Renal cortical epithelial cell (primary cell): ENCODE measurements at regions not wholly inside any gene's neighbourhood (a gene's known extent, or its start where the extent isn't known, plus 50 kb on each side); places are given as distances from the start of the nearest gene placed in this dataset.
"Not testable (repeated sequence)": the region's sequence is repeated elsewhere in the genome, so short reads cannot be mapped to it uniquely, and the experiment has no call there.

ENCODE experiments used
- DNase-seq: peaks from one replicate; pipeline ENCODE4 v3.0.0-alpha.2; 2011; ENCODE audit warnings: low read depth

GRCh38 chr1:83400173-83400572 is 598.8 kb downstream of the TTLL7 start:
- not testable (repeated sequence) for DNase-seq

- DNase-seq, result not testable (repeated sequence)
Measured at GRCh38 chr1:83398125-83398524, 600.8 kb downstream of the TTLL7 start.

GRCh38 chr1:83395130-83395529 is 603.8 kb downstream of the TTLL7 start:
- not testable (repeated sequence) for DNase-seq

GRCh38 chr1:83386946-83387345 is 612.0 kb downstream of the TTLL7 start:
- not testable (repeated sequence) for DNase-seq

GRCh38 chr1:83383107-83383506 is 615.8 kb downstream of the TTLL7 start:
- not testable (repeated sequence) for DNase-seq

GRCh38 chr1:83373018-83373417 is 625.9 kb downstream of the TTLL7 start:
- DNase-seq, result not testable (repeated sequence)

- not testable (repeated sequence) for DNase-seq
Measured at GRCh38 chr1:83369853-83370252, 629.1 kb downstream of the TTLL7 start.

- not testable (repeated sequence) for DNase-seq
Measured at GRCh38 chr1:83365320-83365719, 633.6 kb downstream of the TTLL7 start.

- DNase-seq, result peak; percentile 2
Measured at GRCh38 chr1:83345375-83345774, 653.6 kb downstream of the TTLL7 start.

- not testable (repeated sequence) for DNase-seq
Measured at GRCh38 chr1:83343767-83344166, 655.2 kb downstream of the TTLL7 start.

GRCh38 chr1:83342995-83343394 is 655.9 kb downstream of the TTLL7 start:
- DNase-seq, result not testable (repeated sequence)

- DNase-seq, result not testable (repeated sequence)
Measured at GRCh38 chr1:83332308-83332707, 666.6 kb downstream of the TTLL7 start.

- DNase-seq, result no peak
Measured at GRCh38 chr1:83318366-83318765, 680.6 kb downstream of the TTLL7 start.

GRCh38 chr1:83315446-83315845 is 683.5 kb downstream of the TTLL7 start:
- DNase-seq, result not testable (repeated sequence)

- not testable (repeated sequence) for DNase-seq
Measured at GRCh38 chr1:83310161-83310560, 688.8 kb downstream of the TTLL7 start.

- not testable (repeated sequence) for DNase-seq
Measured at GRCh38 chr1:83309035-83309434, 689.9 kb downstream of the TTLL7 start.

- DNase-seq, result not testable (repeated sequence)
Measured at GRCh38 chr1:83306811-83307210, 692.1 kb downstream of the TTLL7 start.

- DNase-seq, result not testable (repeated sequence)
Measured at GRCh38 chr1:83295594-83295993, 703.3 kb downstream of the TTLL7 start.

- not testable (repeated sequence) for DNase-seq
Measured at GRCh38 chr1:83287391-83287790, 711.5 kb downstream of the TTLL7 start.

GRCh38 chr1:83274656-83275055 is 724.3 kb downstream of the TTLL7 start:
- DNase-seq, result not testable (repeated sequence)

- DNase-seq, result not testable (repeated sequence)
Measured at GRCh38 chr1:83272484-83272883, 726.4 kb downstream of the TTLL7 start.

- peak; percentile 39 for DNase-seq
Measured at GRCh38 chr1:83271834-83272233, 727.1 kb downstream of the TTLL7 start.

- not testable (repeated sequence) for DNase-seq
Measured at GRCh38 chr1:83270801-83271200, 728.1 kb downstream of the TTLL7 start.

GRCh38 chr1:83263808-83264207 is 735.1 kb downstream of the TTLL7 start:
- not testable (repeated sequence) for DNase-seq
